ENCODE measurements at regions not wholly inside any gene's neighbourhood (a gene's known extent, or its start where the extent isn't known, plus 50 kb on each side); places are given as distances from the start of the nearest gene placed in this dataset.

DNA sequence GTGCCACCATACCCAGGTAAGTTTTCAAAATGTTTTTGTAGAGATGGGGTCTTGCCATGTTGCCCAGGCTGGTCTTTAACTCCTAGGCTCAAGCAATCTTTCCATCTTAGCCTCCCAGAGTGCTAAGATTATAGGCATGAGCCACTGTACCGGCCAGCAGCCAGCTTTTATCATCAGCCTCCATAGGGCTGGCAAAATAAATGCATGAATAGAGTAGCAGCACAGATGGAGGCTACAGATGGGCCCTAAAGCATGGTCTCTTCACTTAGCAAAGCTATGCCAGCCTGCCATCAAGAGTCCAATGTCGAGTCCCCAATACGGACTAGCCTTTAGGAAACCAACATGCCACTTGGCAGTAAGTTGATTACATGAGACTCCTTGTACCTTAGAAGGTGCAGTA is 63.8 kb downstream of the CNTN3 start:
- TF ChIP-seq CTCF (IDR thresholded peaks at IDR 0.05 in 8 of 11, conservative IDR thresholded peaks at IDR 0.05 in 3 of 11) (no peak), POLR2A (IDR thresholded peaks at IDR 0.05) (no peak), POLR2AphosphoS5 (IDR thresholded peaks at IDR 0.05) (no peak)
